ENCODE measurements at regions not wholly inside any gene's neighbourhood (a gene's known extent, or its start where the extent isn't known, plus 50 kb on each side); places are given as distances from the start of the nearest gene placed in this dataset.

- no peaks in the 10 kb centered on the region for H3K4me1 ChIP-seq
- TF ChIP-seq POLR2A (IDR thresholded peaks at IDR 0.05) (no peak), POLR2AphosphoS5 (IDR thresholded peaks at IDR 0.05) (no peak), EP300 (IDR thresholded peaks at IDR 0.05) (no peak)
- TF ChIP-seq, protein P1, sequence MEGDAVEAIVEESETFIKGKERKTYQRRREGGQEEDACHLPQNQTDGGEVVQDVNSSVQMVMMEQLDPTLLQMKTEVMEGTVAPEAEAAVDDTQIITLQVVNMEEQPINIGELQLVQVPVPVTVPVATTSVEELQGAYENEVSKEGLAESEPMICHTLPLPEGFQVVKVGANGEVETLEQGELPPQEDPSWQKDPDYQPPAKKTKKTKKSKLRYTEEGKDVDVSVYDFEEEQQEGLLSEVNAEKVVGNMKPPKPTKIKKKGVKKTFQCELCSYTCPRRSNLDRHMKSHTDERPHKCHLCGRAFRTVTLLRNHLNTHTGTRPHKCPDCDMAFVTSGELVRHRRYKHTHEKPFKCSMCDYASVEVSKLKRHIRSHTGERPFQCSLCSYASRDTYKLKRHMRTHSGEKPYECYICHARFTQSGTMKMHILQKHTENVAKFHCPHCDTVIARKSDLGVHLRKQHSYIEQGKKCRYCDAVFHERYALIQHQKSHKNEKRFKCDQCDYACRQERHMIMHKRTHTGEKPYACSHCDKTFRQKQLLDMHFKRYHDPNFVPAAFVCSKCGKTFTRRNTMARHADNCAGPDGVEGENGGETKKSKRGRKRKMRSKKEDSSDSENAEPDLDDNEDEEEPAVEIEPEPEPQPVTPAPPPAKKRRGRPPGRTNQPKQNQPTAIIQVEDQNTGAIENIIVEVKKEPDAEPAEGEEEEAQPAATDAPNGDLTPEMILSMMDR (IDR thresholded peaks at IDR 0.05), result no peak
- H3K9me3 ChIP-seq, result peaks cover 0 to 6% (median 0%) of the 10 kb centered on the region in 4 donors
- intact Hi-C loops (cut with DNase I), result no loop called here
- H3K36me3 ChIP-seq, result no peaks in the 10 kb centered on the region
- no peaks in the 10 kb centered on the region for H3K27me3 ChIP-seq
- H3K4me3 ChIP-seq, result no peak overlapping the region
- H3K27ac ChIP-seq, result no peak overlapping the region
- 73 to 87% methylated on average over 5 of the region's 5 CpGs for WGBS, 2 donors
- no peak for DNase-seq
These were observed 239.3 kb upstream of the CNTN6 start for GRCh38 chr3:853489-853888.

DNA sequence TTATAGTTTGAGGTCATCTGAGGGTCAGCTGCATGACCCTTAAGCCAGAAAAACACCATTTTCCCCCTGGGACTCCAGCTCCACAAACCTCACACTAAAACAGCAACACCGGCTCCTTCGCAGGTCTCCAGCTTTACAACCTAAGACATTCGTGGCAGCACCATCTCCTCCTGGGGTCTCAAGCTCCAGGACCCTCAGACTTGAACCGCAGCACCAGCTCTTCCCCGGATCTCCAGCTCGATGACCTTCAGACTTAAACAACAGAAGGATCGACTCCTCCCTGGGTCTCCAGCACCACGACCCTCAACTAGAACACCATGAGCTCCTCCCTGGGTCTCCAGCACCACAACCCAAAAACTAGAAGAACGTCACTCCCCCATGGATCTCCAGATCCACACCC is 233.7 kb upstream of the CNTN6 start:
- TF ChIP-seq POLR2A (IDR thresholded peaks at IDR 0.05) (no peak), POLR2AphosphoS5 (IDR thresholded peaks at IDR 0.05) (no peak), EP300 (IDR thresholded peaks at IDR 0.05) (no peak)
- TF ChIP-seq, protein P1 (IDR thresholded peaks at IDR 0.05), result no peak
- Histone ChIP-seq H3K27ac (no peak overlapping the region), H3K36me3 (no peaks in the 10 kb centered on the region), H3K4me3 (no peak overlapping the region), H3K9me3 (no peaks in the 10 kb centered on the region), H3K4me1 (no peaks in the 10 kb centered on the region), H3K27me3 (no peaks in the 10 kb centered on the region)
- intact Hi-C loops (cut with DNase I), result no loop called here
- no peak for DNase-seq
- 82 to 88% methylated on average over 9 of the region's 9 CpGs for WGBS, 2 donors

DNA sequence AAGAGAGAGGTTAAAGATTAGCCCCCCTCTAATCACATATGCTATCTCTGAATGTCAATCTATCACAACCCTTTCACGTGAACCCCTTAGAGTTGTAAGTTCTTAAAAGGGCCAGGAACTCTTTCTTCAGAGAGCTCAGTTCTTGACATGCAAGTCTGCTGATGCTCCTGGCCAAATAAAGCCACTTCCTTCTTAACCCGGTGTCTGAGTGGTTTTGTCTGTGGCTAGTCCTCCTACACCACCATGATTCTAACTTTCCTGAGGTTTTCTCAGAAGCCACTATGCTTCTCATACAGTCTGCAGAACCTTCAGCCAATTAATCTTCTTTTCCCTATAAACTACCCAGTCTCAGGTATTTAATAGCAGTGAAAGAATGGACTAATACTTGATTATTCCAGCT is 231.1 kb upstream of the CNTN6 start:
- Histone ChIP-seq H3K4me3 (no peak overlapping the region), H3K9me3 (no peaks in the 10 kb centered on the region), H3K4me1 (no peaks in the 10 kb centered on the region), H3K36me3 (no peaks in the 10 kb centered on the region), H3K27ac (no peak overlapping the region), H3K27me3 (no peaks in the 10 kb centered on the region)
- TF ChIP-seq, protein P1 (IDR thresholded peaks at IDR 0.05), result no peak
- TF ChIP-seq POLR2AphosphoS5 (IDR thresholded peaks at IDR 0.05), result no peak
- TF ChIP-seq EP300 (IDR thresholded peaks at IDR 0.05), result no peak
- TF ChIP-seq POLR2A (IDR thresholded peaks at IDR 0.05), result no peak
- intact Hi-C loops (cut with DNase I), result no loop called here
- 70 to 82% methylated on average over 2 of the region's 2 CpGs for WGBS, 2 donors
- no peak for DNase-seq

- Histone ChIP-seq H3K4me3 (no peak overlapping the region), H3K36me3 (no peaks in the 10 kb centered on the region), H3K9me3 (no peaks in the 10 kb centered on the region), H3K27me3 (no peaks in the 10 kb centered on the region), H3K4me1 (no peaks in the 10 kb centered on the region), H3K27ac (no peak overlapping the region)
- no peak for DNase-seq
- WGBS, 2 donors, result 58 to 76% methylated on average over 1 of the region's 1 CpG
- intact Hi-C loops (cut with DNase I), result no loop called here
- TF ChIP-seq POLR2A (IDR thresholded peaks at IDR 0.05) (no peak), POLR2AphosphoS5 (IDR thresholded peaks at IDR 0.05) (no peak), EP300 (IDR thresholded peaks at IDR 0.05) (no peak)
- TF ChIP-seq, protein P1 (IDR thresholded peaks at IDR 0.05), result no peak
These were observed 223.6 kb upstream of the CNTN6 start for GRCh38 chr3:869269-869668.

DNA sequence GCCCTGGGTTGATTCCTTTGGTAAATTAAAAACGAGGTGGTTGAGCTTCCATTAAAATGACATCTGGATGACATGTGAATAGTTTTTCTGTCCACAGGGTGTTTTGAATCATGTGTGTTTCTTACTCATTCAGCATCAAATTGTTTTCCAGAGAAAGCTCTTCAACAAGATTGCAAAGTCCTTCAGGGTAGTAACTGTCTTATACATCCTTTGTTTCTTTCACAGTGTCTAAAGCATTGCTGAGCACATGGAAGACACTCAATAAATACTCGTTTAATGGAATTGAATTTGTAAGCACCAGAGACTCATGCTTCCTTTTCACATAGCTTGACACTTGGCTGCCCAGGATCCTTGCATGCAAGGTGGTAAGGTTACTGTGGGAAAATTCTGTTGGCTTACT is 223.1 kb upstream of the CNTN6 start:
- intact Hi-C loops (cut with DNase I), result no loop called here
- no peak for DNase-seq
- 54 to 66% methylated on average over 2 of the region's 2 CpGs for WGBS, 2 donors
- Histone ChIP-seq H3K27ac (no peak overlapping the region), H3K36me3 (no peaks in the 10 kb centered on the region), H3K9me3 (no peaks in the 10 kb centered on the region), H3K27me3 (no peaks in the 10 kb centered on the region), H3K4me1 (no peaks in the 10 kb centered on the region), H3K4me3 (no peak overlapping the region)
- TF ChIP-seq POLR2AphosphoS5 (IDR thresholded peaks at IDR 0.05), result no peak
- TF ChIP-seq POLR2A (IDR thresholded peaks at IDR 0.05), result no peak
- no peak for TF ChIP-seq EP300 (IDR thresholded peaks at IDR 0.05)
- TF ChIP-seq, protein P1 (IDR thresholded peaks at IDR 0.05), result no peak

Data from sigmoid colon (tissue), 6 donors.